ENCODE measurements at regions not wholly inside any gene's neighbourhood (a gene's known extent, or its start where the extent isn't known, plus 50 kb on each side); places are given as distances from the start of the nearest gene placed in this dataset.

GRCh38 chr3:102068736-102069135 is 219.4 kb downstream of the NFKBIZ start:
- H4K8ac ChIP-seq (ENCODE audit: low read depth, low read length): no peak overlapping the region
- H3K9me3 ChIP-seq (replicated peaks in 1 of 2; ENCODE audit: control insufficient read depth in 2 of 2, insufficient read depth in 1 of 2, low read depth in 1 of 2, low read length in 2 of 2): peaks cover 0 to 2% of the 10 kb centered on the region in 2 donors
- no peak overlapping the region for H3K9ac ChIP-seq (ENCODE audit: low read depth, low read length, poor library complexity)
- no peak for DNase-seq (ENCODE audit: low spot score)
- no peak overlapping the region for H2BK12ac ChIP-seq (ENCODE audit: low read length)
- no peaks in the 10 kb centered on the region for H3K36me3 ChIP-seq (replicated peaks in 1 of 2; ENCODE audit: control insufficient read depth in 2 of 2, insufficient read depth in 2 of 2, low read length in 2 of 2)
- H3K27ac ChIP-seq (replicated peaks; ENCODE audit: low read length): no peak overlapping the region
- no peak overlapping the region for H3K4me3 ChIP-seq (ENCODE audit: low read length in 2 of 2)
- no peak overlapping the region for H3K18ac ChIP-seq (ENCODE audit: low read length)
- H3K4me2 ChIP-seq (ENCODE audit: insufficient read depth, low read length, poor library complexity, severe bottlenecking): no peak overlapping the region
- no peak overlapping the region for H4K91ac ChIP-seq (ENCODE audit: low read depth, low read length, poor library complexity)
- no peak overlapping the region for H2BK5ac ChIP-seq (ENCODE audit: low read length)
- H3K4ac ChIP-seq (ENCODE audit: low read length): no peak overlapping the region
- H3K27me3 ChIP-seq (ENCODE audit: control insufficient read depth in 3 of 3, insufficient read depth in 3 of 3, low read depth in 1 of 3, low read length in 3 of 3): no peaks in the 10 kb centered on the region
- H2AK5ac ChIP-seq (ENCODE audit: low read depth, low read length): no peak overlapping the region
- no peaks in the 10 kb centered on the region for H3K4me1 ChIP-seq (ENCODE audit: control insufficient read depth in 2 of 2, insufficient read depth in 1 of 2, low read depth in 1 of 2, low read length in 2 of 2)
- H3K23ac ChIP-seq (ENCODE audit: low read depth, low read length, poor library complexity): no peak overlapping the region
- no peak overlapping the region for H2BK15ac ChIP-seq (ENCODE audit: low read length)
- H2AFZ ChIP-seq (ENCODE audit: low read length): no peak overlapping the region
- no peaks in the 10 kb centered on the region for H3K79me1 ChIP-seq (ENCODE audit: low read depth, low read length)
- WGBS, 2 donors (ENCODE audit: extremely low coverage in 2 of 2, insufficient read length in 2 of 2, insufficient replicate concordance in 1 of 2): no CpG with 5 or more reads among the region's 2 CpGs
- H2BK120ac ChIP-seq (ENCODE audit: low read depth, low read length): no peak overlapping the region
- no peak overlapping the region for H3K14ac ChIP-seq (ENCODE audit: low read length)

- no peak overlapping the region for H3K4me3 ChIP-seq (ENCODE audit: low read length in 2 of 2)
- H4K8ac ChIP-seq (ENCODE audit: low read depth, low read length): no peak overlapping the region
- H2BK5ac ChIP-seq (ENCODE audit: low read length): no peak overlapping the region
- no peak overlapping the region for H2AFZ ChIP-seq (ENCODE audit: low read length)
- no peak overlapping the region for H2BK15ac ChIP-seq (ENCODE audit: low read length)
- no peaks in the 10 kb centered on the region for H3K27me3 ChIP-seq (ENCODE audit: control insufficient read depth in 3 of 3, insufficient read depth in 3 of 3, low read depth in 1 of 3, low read length in 3 of 3)
- no CpG with 5 or more reads among the region's 1 CpG for WGBS, 2 donors (ENCODE audit: extremely low coverage in 2 of 2, insufficient read length in 2 of 2, insufficient replicate concordance in 1 of 2)
- H3K9me3 ChIP-seq (replicated peaks in 1 of 2; ENCODE audit: control insufficient read depth in 2 of 2, insufficient read depth in 1 of 2, low read depth in 1 of 2, low read length in 2 of 2): peaks cover 0 to 2% of the 10 kb centered on the region in 2 donors
- H2BK12ac ChIP-seq (ENCODE audit: low read length): no peak overlapping the region
- no peak overlapping the region for H3K9ac ChIP-seq (ENCODE audit: low read depth, low read length, poor library complexity)
- no peak for DNase-seq (ENCODE audit: low spot score)
- H3K36me3 ChIP-seq (replicated peaks in 1 of 2; ENCODE audit: control insufficient read depth in 2 of 2, insufficient read depth in 2 of 2, low read length in 2 of 2): no peaks in the 10 kb centered on the region
- H4K91ac ChIP-seq (ENCODE audit: low read depth, low read length, poor library complexity): no peak overlapping the region
- H3K4me1 ChIP-seq (ENCODE audit: control insufficient read depth in 2 of 2, insufficient read depth in 1 of 2, low read depth in 1 of 2, low read length in 2 of 2): no peaks in the 10 kb centered on the region
- H3K27ac ChIP-seq (replicated peaks; ENCODE audit: low read length): no peak overlapping the region
- no peak overlapping the region for H3K14ac ChIP-seq (ENCODE audit: low read length)
- H2AK5ac ChIP-seq (ENCODE audit: low read depth, low read length): no peak overlapping the region
- no peak overlapping the region for H3K23ac ChIP-seq (ENCODE audit: low read depth, low read length, poor library complexity)
- no peak overlapping the region for H2BK120ac ChIP-seq (ENCODE audit: low read depth, low read length)
- no peak overlapping the region for H3K4me2 ChIP-seq (ENCODE audit: insufficient read depth, low read length, poor library complexity, severe bottlenecking)
- no peak overlapping the region for H3K18ac ChIP-seq (ENCODE audit: low read length)
- H3K4ac ChIP-seq (ENCODE audit: low read length): no peak overlapping the region
- no peaks in the 10 kb centered on the region for H3K79me1 ChIP-seq (ENCODE audit: low read depth, low read length)
These were observed 219.9 kb downstream of the NFKBIZ start for GRCh38 chr3:102069211-102069662.

GRCh38 chr3:102074946-102075345 is 225.6 kb downstream of the NFKBIZ start:
- H3K4me2 ChIP-seq (ENCODE audit: insufficient read depth, low read length, poor library complexity, severe bottlenecking): no peak overlapping the region
- no peaks in the 10 kb centered on the region for H3K79me1 ChIP-seq (ENCODE audit: low read depth, low read length)
- no peak overlapping the region for H3K27ac ChIP-seq (replicated peaks; ENCODE audit: low read length)
- no peak overlapping the region for H3K9ac ChIP-seq (ENCODE audit: low read depth, low read length, poor library complexity)
- no peaks in the 10 kb centered on the region for H3K27me3 ChIP-seq (ENCODE audit: control insufficient read depth in 3 of 3, insufficient read depth in 3 of 3, low read depth in 1 of 3, low read length in 3 of 3)
- H3K18ac ChIP-seq (ENCODE audit: low read length): no peak overlapping the region
- H2BK120ac ChIP-seq (ENCODE audit: low read depth, low read length): no peak overlapping the region
- no peak overlapping the region for H2AK5ac ChIP-seq (ENCODE audit: low read depth, low read length)
- no peak overlapping the region for H4K8ac ChIP-seq (ENCODE audit: low read depth, low read length)
- H2BK5ac ChIP-seq (ENCODE audit: low read length): no peak overlapping the region
- no peak overlapping the region for H3K4ac ChIP-seq (ENCODE audit: low read length)
- peaks cover 0 to 9% of the 10 kb centered on the region in 2 donors for H3K4me1 ChIP-seq (ENCODE audit: control insufficient read depth in 2 of 2, insufficient read depth in 1 of 2, low read depth in 1 of 2, low read length in 2 of 2)
- H3K36me3 ChIP-seq (replicated peaks in 1 of 2; ENCODE audit: control insufficient read depth in 2 of 2, insufficient read depth in 2 of 2, low read length in 2 of 2): peaks cover 0 to 2% of the 10 kb centered on the region in 2 donors
- H3K14ac ChIP-seq (ENCODE audit: low read length): no peak overlapping the region
- H2AFZ ChIP-seq (ENCODE audit: low read length): no peak overlapping the region
- no peak for DNase-seq (ENCODE audit: low spot score)
- H2BK12ac ChIP-seq (ENCODE audit: low read length): no peak overlapping the region
- H3K9me3 ChIP-seq (replicated peaks in 1 of 2; ENCODE audit: control insufficient read depth in 2 of 2, insufficient read depth in 1 of 2, low read depth in 1 of 2, low read length in 2 of 2): peaks cover 0 to 2% of the 10 kb centered on the region in 2 donors
- H3K4me3 ChIP-seq (ENCODE audit: low read length in 2 of 2): no peak overlapping the region
- H2BK15ac ChIP-seq (ENCODE audit: low read length): no peak overlapping the region
- H4K91ac ChIP-seq (ENCODE audit: low read depth, low read length, poor library complexity): no peak overlapping the region
- no peak overlapping the region for H3K23ac ChIP-seq (ENCODE audit: low read depth, low read length, poor library complexity)

- peaks cover 0 to 2% of the 10 kb centered on the region in 2 donors for H3K36me3 ChIP-seq (replicated peaks in 1 of 2; ENCODE audit: control insufficient read depth in 2 of 2, insufficient read depth in 2 of 2, low read length in 2 of 2)
- H3K14ac ChIP-seq (ENCODE audit: low read length): no peak overlapping the region
- H2AFZ ChIP-seq (ENCODE audit: low read length): no peak overlapping the region
- H4K8ac ChIP-seq (ENCODE audit: low read depth, low read length): no peak overlapping the region
- no peak overlapping the region for H2BK15ac ChIP-seq (ENCODE audit: low read length)
- H2BK120ac ChIP-seq (ENCODE audit: low read depth, low read length): no peak overlapping the region
- no peak overlapping the region for H3K18ac ChIP-seq (ENCODE audit: low read length)
- no peak overlapping the region for H3K4ac ChIP-seq (ENCODE audit: low read length)
- WGBS, 2 donors (ENCODE audit: extremely low coverage in 2 of 2, insufficient read length in 2 of 2, insufficient replicate concordance in 1 of 2): no CpG with 5 or more reads among the region's 3 CpGs
- H4K91ac ChIP-seq (ENCODE audit: low read depth, low read length, poor library complexity): no peak overlapping the region
- H3K79me1 ChIP-seq (ENCODE audit: low read depth, low read length): no peaks in the 10 kb centered on the region
- H3K4me2 ChIP-seq (ENCODE audit: insufficient read depth, low read length, poor library complexity, severe bottlenecking): no peak overlapping the region
- no peaks in the 10 kb centered on the region for H3K27me3 ChIP-seq (ENCODE audit: control insufficient read depth in 3 of 3, insufficient read depth in 3 of 3, low read depth in 1 of 3, low read length in 3 of 3)
- no peak overlapping the region for H3K4me3 ChIP-seq (ENCODE audit: low read length in 2 of 2)
- peaks cover 0 to 9% of the 10 kb centered on the region in 2 donors for H3K4me1 ChIP-seq (ENCODE audit: control insufficient read depth in 2 of 2, insufficient read depth in 1 of 2, low read depth in 1 of 2, low read length in 2 of 2)
- no peak overlapping the region for H3K9ac ChIP-seq (ENCODE audit: low read depth, low read length, poor library complexity)
- H2AK5ac ChIP-seq (ENCODE audit: low read depth, low read length): no peak overlapping the region
- no peak overlapping the region for H3K27ac ChIP-seq (replicated peaks; ENCODE audit: low read length)
- no peak overlapping the region for H3K23ac ChIP-seq (ENCODE audit: low read depth, low read length, poor library complexity)
- no peak overlapping the region for H2BK5ac ChIP-seq (ENCODE audit: low read length)
- no peak overlapping the region for H2BK12ac ChIP-seq (ENCODE audit: low read length)
- no peaks in the 10 kb centered on the region for H3K9me3 ChIP-seq (replicated peaks in 1 of 2; ENCODE audit: control insufficient read depth in 2 of 2, insufficient read depth in 1 of 2, low read depth in 1 of 2, low read length in 2 of 2)
- no peak for DNase-seq (ENCODE audit: low spot score)
These were observed 229.1 kb downstream of the NFKBIZ start for GRCh38 chr3:102078401-102078800.
